K562 (cell line): ENCODE measurements at regions not wholly inside any gene's neighbourhood (a gene's known extent, or its start where the extent isn't known, plus 50 kb on each side); places are given as distances from the start of the nearest gene placed in this dataset.

Experiments
- CEBPB ChIP-seq: fragments of 450-650 bp; IDR thresholded peaks from 2 replicates; pipeline ENCODE4 v1.6.1; 2016; ENCODE audit warnings: missing genetic modification characterization, missing compliant biosample characterization
- TAF1 ChIP-seq: IDR thresholded peaks from 2 replicates; pipeline ENCODE4 v1.6.1; 2011; ENCODE audit warnings: mild to moderate bottlenecking, low read length, moderate library complexity; ENCODE audit not compliant: insufficient read depth, control insufficient read depth, severe bottlenecking; ENCODE audit errors: extremely low read depth

DNA sequence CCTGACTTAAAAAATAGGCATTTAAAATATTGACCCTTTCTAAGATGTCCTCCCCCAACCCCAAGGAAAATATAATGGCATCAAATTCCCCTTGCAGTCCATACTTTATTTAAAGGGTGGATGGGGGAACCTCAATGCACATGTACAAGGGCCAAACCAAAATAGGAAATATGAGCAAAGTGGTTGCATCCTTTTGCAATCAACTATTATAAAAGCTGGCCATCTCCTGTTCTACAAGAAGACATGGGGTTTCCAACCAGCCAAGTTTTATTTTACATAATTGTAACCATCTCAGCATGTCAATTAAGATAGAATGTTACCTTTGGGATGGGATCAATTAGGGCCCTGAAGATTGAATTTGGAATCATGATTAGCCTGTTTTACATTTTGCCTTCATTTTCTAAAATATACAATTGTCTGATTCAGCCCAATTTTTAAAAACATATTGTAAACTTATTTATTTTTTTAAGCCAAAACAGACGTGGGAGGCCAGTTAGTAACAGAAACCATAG lies 146.7 kb upstream of the NFIA start:
- TF ChIP-seq CEBPB (no peak), TAF1 (no peak)
